GM12878 (cell line): ENCODE measurements at regions not wholly inside any gene's neighbourhood (a gene's known extent, or its start where the extent isn't known, plus 50 kb on each side); places are given as distances from the start of the nearest gene placed in this dataset.

Experiments
- ATAC-seq: fragments of 200-7000 bp; cut with Tn5 transposase; 3 replicates; pipeline ENCODE4 v1.9.1; 2020; ENCODE audit warnings: mild to moderate bottlenecking, moderate library complexity
- BruUV-seq: library from RNA; stranded (reverse); fragments of 400-500 nt; replicated peaks from 2 replicates; lab custom pipeline; 2021; lab: Mats Ljungman, UMichigan
- CTCF ChIA-PET: fragments of 300-600 bp; sonication (Branson Sonifier 250); formaldehyde crosslinking; extraction: SDS; loops from one replicate; lab custom pipeline; 2021; ENCODE audit warnings: inconsistent platforms; lab: Yijun Ruan, JAX
- POLR2A ChIA-PET: fragments of 350-600 bp; formaldehyde crosslinking; extraction: SDS; loops from one replicate; lab custom pipeline; 2021; ENCODE audit warnings: inconsistent platforms; lab: Charles Lee
- RAD21 ChIA-PET: fragments of 300-600 bp; sonication (Branson Sonifier 250); formaldehyde crosslinking; loops from one replicate; lab custom pipeline; 2023; ENCODE audit warnings: antibody characterized with exemption; ENCODE audit not compliant: unreplicated experiment; lab: Charles Lee
- SMC1A ChIA-PET: fragments of 300-600 bp; sonication (Branson Sonifier 250); formaldehyde crosslinking; loops from one replicate; lab custom pipeline; 2023; ENCODE audit not compliant: unreplicated experiment, uncharacterized antibody; lab: Charles Lee
- DNase-seq: peaks from one replicate; pipeline ENCODE4 v3.0.0-alpha.2; 2011; ENCODE audit warnings: low read depth, low spot score
- FAIRE-seq: peaks from 3 replicates; lab custom pipeline; 2011; peaks lifted over from hg19 to GRCh38; lab: Jason Lieb, UNC
- H2AFZ ChIP-seq: 2 replicates; pipeline ENCODE4 v1.6.0; 2011; ENCODE audit warnings: low read depth, low read length, control low read depth; ENCODE audit not compliant: control insufficient read depth
- H3K27ac ChIP-seq: 2 replicates; pipeline ENCODE4 v1.5.1; 2011; ENCODE audit warnings: control low read depth; ENCODE audit not compliant: control insufficient read depth, insufficient read depth
- H3K27me3 ChIP-seq, 2 experiments: replicated peaks in 1 of 2; 2 replicates each; pipeline versions ENCODE4 v1.6.0 to v1.6.1; 2011; ENCODE audit warnings: low read length in 1 of 2; ENCODE audit not compliant: control insufficient read depth in 2 of 2, insufficient read depth in 2 of 2
- H3K36me3 ChIP-seq, 2 experiments: 2 replicates each; pipeline ENCODE4 v1.5.1; 2011; ENCODE audit warnings: low read length in 1 of 2; ENCODE audit not compliant: control insufficient read depth in 2 of 2, insufficient read depth in 2 of 2
- H3K4me1 ChIP-seq: 2 replicates; pipeline ENCODE4 v1.6.1; 2011; ENCODE audit warnings: mild to moderate bottlenecking, low read length, moderate library complexity, mixed read lengths; ENCODE audit not compliant: control insufficient read depth, insufficient read depth
- H3K4me2 ChIP-seq: 2 replicates; pipeline ENCODE4 v1.6.0; 2011; ENCODE audit warnings: control low read depth; ENCODE audit not compliant: control insufficient read depth, insufficient read depth
- H3K4me3 ChIP-seq: fragments of 200-600 bp; sonication (generic); 2 replicates; pipeline ENCODE4 v1.5.1; 2016
- H3K79me2 ChIP-seq: 2 replicates; pipeline ENCODE4 v1.6.0; 2011; ENCODE audit warnings: low read length; ENCODE audit not compliant: control insufficient read depth, insufficient read depth
- H3K9ac ChIP-seq: 2 replicates; pipeline ENCODE4 v1.8.0; 2011; ENCODE audit warnings: low read length, control low read depth, mixed read lengths; ENCODE audit not compliant: control insufficient read depth, insufficient read depth
- H3K9me3 ChIP-seq: replicated peaks from 3 replicates; pipeline ENCODE4 v1.5.1; 2011; ENCODE audit warnings: mild to moderate bottlenecking, low read length; ENCODE audit not compliant: control insufficient read depth, insufficient read depth
- H4K20me1 ChIP-seq: 2 replicates; pipeline ENCODE4 v1.6.0; 2011; ENCODE audit not compliant: control insufficient read depth, insufficient read depth
- BCLAF1 ChIP-seq: fragments of 450-650 bp; IDR thresholded peaks from 2 replicates; pipeline ENCODE4 v1.6.1; 2017; ENCODE audit warnings: antibody characterized with exemption, mild to moderate bottlenecking, moderate library complexity
- EED ChIP-seq: sonication (generic); IDR thresholded peaks from 2 replicates; pipeline ENCODE4 v1.6.1; 2016; ENCODE audit warnings: antibody characterized with exemption, low read depth
- FOS ChIP-seq: IDR thresholded peaks from 3 replicates; pipeline ENCODE4 v1.6.1; 2011; ENCODE audit warnings: borderline replicate concordance; ENCODE audit not compliant: insufficient read length; ENCODE audit errors: extremely low read depth
- MLLT1 ChIP-seq: fragments of 450-650 bp; IDR thresholded peaks from 2 replicates; pipeline ENCODE4 v1.6.1; 2016; ENCODE audit warnings: mild to moderate bottlenecking
- NFYB ChIP-seq: IDR thresholded peaks from 2 replicates; pipeline ENCODE4 v1.6.1; 2011; ENCODE audit warnings: low read depth, mild to moderate bottlenecking, low read length, improper control_type of control experiment, moderate library complexity; ENCODE audit not compliant: insufficient read depth
- NKRF ChIP-seq: fragments of 450-650 bp; conservative IDR thresholded peaks from 2 replicates; pipeline ENCODE4 v1.6.1; 2017; ENCODE audit warnings: mild to moderate bottlenecking, moderate library complexity
- SKIL ChIP-seq: fragments of 450-650 bp; IDR thresholded peaks from 2 replicates; pipeline ENCODE4 v1.6.1; 2017; ENCODE audit warnings: mild to moderate bottlenecking, low read depth, inconsistent platforms; ENCODE audit not compliant: poor library complexity, severe bottlenecking
- SREBF1 ChIP-seq: IDR thresholded peaks from 2 replicates; pipeline ENCODE4 v1.6.1; 2012; ENCODE audit warnings: mild to moderate bottlenecking, low read length
- SRF ChIP-seq, 2 experiments: IDR thresholded peaks; 2 replicates each; pipeline ENCODE4 v1.6.1; 2011; ENCODE audit warnings: low read depth in 2 of 2, low read length in 2 of 2, mild to moderate bottlenecking in 1 of 2, moderate library complexity in 1 of 2
- TBL1XR1 ChIP-seq: IDR thresholded peaks from 2 replicates; pipeline ENCODE4 v1.6.1; 2012; ENCODE audit warnings: low read depth, low read length, improper control_type of control experiment
- TCF7 ChIP-seq: IDR thresholded peaks from 2 replicates; pipeline ENCODE4 v1.6.1; 2014; ENCODE audit warnings: antibody characterized with exemption, borderline replicate concordance
- USF1 ChIP-seq: IDR thresholded peaks from 2 replicates; pipeline ENCODE4 v1.6.1; 2011; ENCODE audit warnings: borderline replicate concordance, low read depth, mild to moderate bottlenecking, moderate library complexity, mixed read lengths, low read length; ENCODE audit not compliant: insufficient read depth; ENCODE audit errors: extremely low read length
- YBX1 ChIP-seq: fragments of 450-650 bp; IDR thresholded peaks from 2 replicates; pipeline ENCODE4 v1.6.1; 2016; ENCODE audit warnings: antibody characterized with exemption
- WGBS: methylation state at CpG from one replicate; pipeline ENCODE4 v1.1.6; 2016; ENCODE audit warnings: low lambda C conversion rate; ENCODE audit not compliant: insufficient replicate concordance, insufficient coverage; ENCODE audit errors: missing lambda C conversion rate; 5-methylcytosine and 5-hydroxymethylcytosine counted together
- in situ Hi-C: fragments of 300-500 bp; cut with MboI; formaldehyde crosslinking; loops from 9 replicates; pipeline ENCODE4 v1.14.3; 2018; ENCODE audit warnings: mixed read lengths
- intact Hi-C: fragments of 100-400 bp; cut with micrococcal nuclease; formaldehyde crosslinking; loops from one replicate; pipeline ENCODE4 v1.14.2; 2022; ENCODE audit not compliant: unreplicated experiment
- TF ChIP-seq, protein P1 (sequence below): IDR thresholded peaks from 2 replicates; pipeline ENCODE4 v1.6.1; 2011; ENCODE audit warnings: mild to moderate bottlenecking, low read depth, low read length, moderate library complexity; ENCODE audit not compliant: insufficient replicate concordance

DNA sequence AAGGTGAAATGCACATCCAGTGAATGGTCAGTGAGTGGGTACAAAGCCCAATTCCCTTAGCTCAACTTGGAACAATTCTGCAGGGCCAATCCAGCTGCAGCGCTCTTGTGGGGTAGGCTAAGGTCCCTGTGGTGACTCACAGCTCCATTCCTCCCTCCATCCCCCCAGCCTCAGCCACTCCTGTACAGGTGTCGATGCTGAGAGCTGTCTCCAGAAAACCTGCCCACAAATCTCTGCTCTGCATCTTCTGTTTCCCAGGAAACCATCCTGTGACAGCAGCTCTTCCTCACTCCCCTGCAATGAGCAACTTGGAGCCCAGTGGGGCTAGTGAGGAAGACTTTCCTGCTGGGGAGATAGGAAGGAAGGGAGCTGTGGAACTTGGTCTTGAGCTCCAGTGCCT is 244.7 kb upstream of the GPR26 start:
- Histone ChIP-seq H2AFZ (no peak overlapping the region), H3K9me3 (peaks cover 1% of the 10 kb centered on the region; the same call in 1 of the 3 replicates), H3K27ac (no peak overlapping the region), H3K4me2 (no peak overlapping the region), H3K9ac (no peak overlapping the region), H4K20me1 (no peaks in the 10 kb centered on the region), H3K36me3 (no peaks in the 10 kb centered on the region; a peak in 1 of 4 replicates), H3K4me1 (no peaks in the 10 kb centered on the region), H3K27me3 (no peaks in the 10 kb centered on the region), H3K79me2 (no peaks in the 10 kb centered on the region), H3K4me3 (no peak overlapping the region)
- intact Hi-C loops (no loop called here), in situ Hi-C loops (no loop called here)
- WGBS: 20% methylated on average over 2 of the region's 2 CpGs
- ATAC-seq: no peak
- no peak for FAIRE-seq
- SMC1A ChIA-PET: no interaction called here
- RAD21 ChIA-PET: no interaction called here
- CTCF ChIA-PET: no interaction called here
- POLR2A ChIA-PET: no interaction called here
- DNase-seq: no peak
- BruUV-seq: no TSS peak
- no peak for TF ChIP-seq TCF7
- TF ChIP-seq MLLT1: no peak
- TF ChIP-seq NFYB: no peak
- no peak for TF ChIP-seq BCLAF1
- no peak for TF ChIP-seq YBX1
- TF ChIP-seq NKRF: no peak
- TF ChIP-seq, protein P1, sequence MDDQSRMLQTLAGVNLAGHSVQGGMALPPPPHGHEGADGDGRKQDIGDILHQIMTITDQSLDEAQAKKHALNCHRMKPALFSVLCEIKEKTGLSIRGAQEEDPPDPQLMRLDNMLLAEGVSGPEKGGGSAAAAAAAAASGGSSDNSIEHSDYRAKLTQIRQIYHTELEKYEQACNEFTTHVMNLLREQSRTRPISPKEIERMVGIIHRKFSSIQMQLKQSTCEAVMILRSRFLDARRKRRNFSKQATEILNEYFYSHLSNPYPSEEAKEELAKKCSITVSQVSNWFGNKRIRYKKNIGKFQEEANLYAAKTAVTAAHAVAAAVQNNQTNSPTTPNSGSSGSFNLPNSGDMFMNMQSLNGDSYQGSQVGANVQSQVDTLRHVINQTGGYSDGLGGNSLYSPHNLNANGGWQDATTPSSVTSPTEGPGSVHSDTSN: no peak
- TF ChIP-seq SKIL: no peak
- TF ChIP-seq FOS: no peak
- no peak for TF ChIP-seq USF1
- TF ChIP-seq TBL1XR1: no peak
- no peak for TF ChIP-seq SREBF1
- TF ChIP-seq EED: no peak
- TF ChIP-seq SRF (IDR thresholded peaks at IDR 0.05; ENCODE audit: low read depth in 2 of 2, low read length in 2 of 2): no peak
